Suppressor macrophage (primary cell): ENCODE measurements at regions not wholly inside any gene's neighbourhood (a gene's known extent, or its start where the extent isn't known, plus 50 kb on each side); places are given as distances from the start of the nearest gene placed in this dataset.

Experiments
- DNase-seq, 4 experiments: peaks; one replicate each; pipeline ENCODE4 v3.0.0-alpha.2; 2020 to 2022

DNA sequence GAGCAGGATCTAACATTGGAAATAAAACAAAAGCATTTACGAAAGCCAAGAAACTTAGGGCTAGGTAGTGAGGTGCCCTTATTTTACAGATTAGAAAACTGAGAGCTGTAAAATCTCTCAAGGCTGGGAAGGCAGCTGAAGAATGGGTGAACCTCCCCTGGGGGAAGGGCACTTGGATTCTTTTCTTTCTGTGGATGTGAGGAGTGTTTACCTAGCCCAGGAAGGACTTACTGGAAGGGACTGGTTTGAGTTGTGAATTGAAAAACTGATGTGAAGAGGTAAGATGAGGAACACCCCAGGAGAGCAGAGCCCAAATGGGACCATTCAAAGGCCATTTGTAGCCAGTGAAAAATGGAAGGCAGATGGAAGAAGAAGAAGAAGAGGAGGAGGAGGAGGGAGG lies 74.7 kb upstream of the NGF start:
- DNase-seq = no peak

DNA sequence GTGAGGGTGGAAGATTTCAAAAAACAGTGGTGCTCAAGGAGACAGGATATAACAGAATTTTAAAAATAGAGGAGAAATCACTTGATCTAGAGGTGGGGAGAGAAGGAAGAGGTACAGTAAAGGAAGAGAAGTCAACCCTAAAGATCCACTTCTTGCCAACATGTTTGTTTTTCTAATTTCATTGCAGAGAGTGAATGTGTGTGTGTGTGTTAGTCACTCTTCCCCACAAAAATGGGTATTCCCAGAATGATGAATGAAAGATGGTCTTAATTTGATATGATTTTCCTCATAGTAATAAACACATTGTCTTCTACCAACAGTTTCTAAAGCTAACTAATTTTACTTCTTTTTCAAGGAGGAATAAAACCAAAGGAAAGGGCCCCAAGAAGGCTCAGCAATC lies 74.2 kb upstream of the NGF start:
- DNase-seq = no peak

DNA sequence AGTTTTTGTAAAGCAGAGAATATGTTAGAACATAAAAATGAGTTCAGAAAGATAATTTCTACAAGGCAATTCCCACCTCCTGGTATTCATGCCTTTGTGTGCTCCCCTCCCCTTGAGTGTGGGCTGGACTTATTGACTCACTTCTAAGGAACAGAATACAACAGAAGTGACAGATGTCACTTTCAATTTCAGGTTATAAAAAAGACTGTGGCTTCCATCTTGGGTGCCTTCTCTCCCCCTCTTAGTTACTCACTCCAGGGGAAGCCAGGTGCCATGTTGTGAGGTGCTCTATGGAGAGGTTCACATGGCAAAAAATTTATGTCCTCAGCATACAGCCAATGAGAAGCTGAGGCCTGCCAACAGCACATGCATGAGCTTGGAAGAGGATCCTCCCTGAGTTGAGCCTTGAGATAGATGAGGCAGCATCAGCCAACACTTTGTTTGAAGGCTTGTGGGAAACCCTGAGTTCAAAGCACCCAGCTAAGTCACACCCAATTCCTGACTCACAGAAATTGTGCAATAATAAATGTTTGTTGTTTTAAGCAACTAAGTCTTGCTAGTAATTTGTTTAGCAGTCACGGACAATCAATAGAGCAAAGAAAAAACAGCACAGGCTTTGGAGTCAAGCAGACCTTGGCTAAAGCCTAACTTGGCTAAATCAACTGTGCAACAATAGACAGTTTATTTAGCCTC lies 73.5 kb upstream of the NGF start:
- DNase-seq = peak in 2 of 4 experiments; percentile 6 to 15

DNA sequence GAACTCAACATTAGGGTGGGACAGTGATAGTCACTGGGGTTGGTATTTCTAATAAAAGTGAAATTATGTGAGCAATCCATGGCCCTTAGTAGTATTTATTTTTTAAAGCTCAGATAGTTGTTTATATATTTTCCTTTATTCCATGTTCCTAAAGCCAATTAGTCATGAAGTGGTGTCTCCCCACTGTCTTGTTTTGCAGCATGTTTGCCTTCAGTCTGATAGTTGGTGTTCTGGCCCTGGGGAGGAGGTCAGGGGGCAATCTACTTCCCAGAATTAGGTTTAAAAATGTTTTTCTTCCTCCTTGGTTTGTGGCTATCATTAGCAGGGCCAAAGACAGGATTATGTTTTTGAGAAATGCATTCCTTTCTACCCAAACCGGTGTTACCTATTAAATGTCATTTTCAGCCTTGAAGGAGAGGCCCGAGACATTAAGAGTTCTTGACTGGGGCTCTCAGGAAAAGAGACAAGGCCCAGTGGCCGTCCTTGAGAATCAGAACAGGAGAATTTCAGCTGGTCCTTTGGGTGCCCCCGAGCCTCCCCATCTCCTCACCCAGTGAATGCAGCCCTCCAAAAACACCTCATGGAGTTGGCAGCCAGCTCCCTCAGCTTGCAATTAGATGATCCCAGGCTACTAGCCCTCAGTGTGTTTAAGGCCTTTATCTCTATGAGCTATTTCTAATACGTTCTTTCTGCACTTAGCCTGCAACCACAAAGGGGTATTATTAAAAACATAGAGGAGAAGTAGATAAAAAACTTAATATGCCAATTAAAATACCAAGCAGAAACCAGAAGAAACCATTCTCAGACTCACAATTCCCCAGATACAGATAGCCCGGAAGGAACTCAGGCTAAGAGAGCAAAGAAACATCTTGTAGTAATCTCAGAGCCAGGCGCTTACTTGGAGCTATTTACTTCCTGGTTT lies 71.3 kb upstream of the NGF start:
- DNase-seq = no peak

DNA sequence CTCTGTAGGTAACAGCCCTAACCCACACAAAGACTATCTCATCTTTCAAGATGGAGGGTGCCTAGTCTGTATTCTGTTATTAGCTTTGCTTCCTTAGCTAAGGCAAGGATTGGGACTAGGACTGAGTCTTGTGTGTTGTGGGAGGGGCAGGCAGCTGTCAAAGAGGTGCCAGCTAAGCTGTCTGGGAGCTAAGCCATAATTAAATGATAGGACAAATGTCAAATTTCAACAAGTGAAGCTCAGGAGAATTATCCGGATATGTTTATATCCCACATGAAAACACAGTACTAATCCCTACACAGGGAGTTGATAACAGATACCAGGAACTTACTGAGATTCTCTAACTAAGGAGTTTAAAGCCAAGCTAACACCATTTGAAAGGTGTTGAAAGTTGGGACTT lies 70.5 kb upstream of the NGF start:
- DNase-seq = no peak

DNA sequence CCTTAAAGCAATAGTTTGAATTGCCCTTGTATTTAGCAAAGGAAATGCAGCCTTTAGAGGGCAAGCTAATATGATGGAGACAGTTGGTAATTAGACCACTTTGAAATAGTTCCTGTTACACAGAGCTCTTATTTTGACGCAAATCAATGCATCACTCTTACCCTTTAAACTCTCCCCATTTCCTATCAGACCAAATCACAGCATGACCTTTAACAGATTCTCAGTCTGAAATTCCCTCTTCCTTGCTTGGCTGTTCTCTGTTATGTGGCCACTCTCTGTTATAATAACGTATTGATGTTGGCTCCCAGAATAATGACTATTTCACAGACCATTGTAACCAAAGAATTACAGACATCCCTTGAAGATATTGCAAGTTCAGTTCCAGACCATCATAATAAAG lies 66.9 kb upstream of the NGF start:
- DNase-seq = no peak

DNA sequence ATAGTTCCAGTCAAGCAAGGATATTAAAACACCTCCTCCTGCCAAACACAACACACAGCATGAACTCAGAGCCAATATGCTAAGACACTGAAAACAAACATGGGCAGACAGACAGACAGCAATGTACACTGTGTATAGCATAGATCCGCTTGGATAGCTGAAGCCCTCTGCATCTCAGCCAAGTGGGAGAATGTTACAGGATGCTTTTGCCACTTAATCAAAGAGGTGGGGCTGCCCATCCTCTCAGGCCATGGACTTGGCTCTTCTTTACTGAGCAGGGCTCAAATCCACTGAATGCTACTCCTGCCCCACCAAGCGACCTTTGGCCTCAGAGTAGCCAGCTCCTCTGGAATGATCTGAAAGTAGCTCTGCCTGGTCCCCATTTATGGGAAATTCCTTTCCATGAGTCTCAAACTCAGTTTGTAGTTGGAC lies 64.7 kb upstream of the NGF start:
- DNase-seq = no peak

DNA sequence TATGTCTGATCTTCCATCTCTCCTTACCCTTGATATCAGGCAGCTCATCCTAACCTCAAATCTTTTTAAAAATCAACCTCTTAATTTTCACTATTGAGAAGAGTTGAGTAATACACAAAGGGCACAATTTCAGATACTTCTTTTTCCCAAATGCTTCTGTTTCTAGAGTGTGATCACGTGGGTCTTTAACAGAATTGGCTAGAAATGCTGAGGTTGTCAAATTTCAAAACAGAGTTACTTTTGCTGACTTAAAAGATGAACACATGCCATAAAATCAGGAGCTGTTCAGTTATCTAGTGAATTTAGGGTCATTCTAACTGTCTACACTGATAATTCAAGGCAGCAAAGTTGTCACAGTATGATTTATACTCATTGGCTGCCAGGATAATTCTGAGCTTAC lies 63.6 kb upstream of the NGF start:
- DNase-seq = no peak

GRCh38 chr1:115400891-115401290 lies 62.8 kb upstream of the NGF start:
- no peak for DNase-seq

- no peak for DNase-seq
Measured at GRCh38 chr1:115400426-115400825, 62.4 kb upstream of the NGF start.

GRCh38 chr1:115398745-115399144 lies 60.7 kb upstream of the NGF start:
- no peak for DNase-seq
